ENCODE measurements at regions not wholly inside any gene's neighbourhood (a gene's known extent, or its start where the extent isn't known, plus 50 kb on each side); places are given as distances from the start of the nearest gene placed in this dataset.
"Not testable (repeated sequence)": the region's sequence is repeated elsewhere in the genome, so short reads cannot be mapped to it uniquely, and the experiment has no call there.

DNA sequence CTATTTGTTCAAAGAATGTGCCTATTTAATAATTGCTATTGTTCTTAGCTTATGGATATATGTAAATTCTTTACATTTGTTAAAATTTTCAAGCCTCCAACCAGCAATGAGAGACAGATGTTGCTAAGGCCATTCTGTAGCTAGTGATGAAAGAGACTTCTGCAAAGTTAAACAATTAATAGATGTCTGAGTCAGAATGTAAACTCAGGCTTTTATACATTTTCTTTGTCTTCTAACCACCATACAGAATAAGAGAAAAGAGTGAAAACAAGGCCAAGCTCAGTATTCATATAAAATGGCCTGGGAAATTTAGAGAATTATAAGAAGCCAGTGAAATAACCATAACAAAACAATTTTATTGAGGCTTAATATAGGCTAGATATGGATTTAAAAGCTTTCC lies 1102.3 kb upstream of the SEL1L start:
- DNase-seq = no peak

DNA sequence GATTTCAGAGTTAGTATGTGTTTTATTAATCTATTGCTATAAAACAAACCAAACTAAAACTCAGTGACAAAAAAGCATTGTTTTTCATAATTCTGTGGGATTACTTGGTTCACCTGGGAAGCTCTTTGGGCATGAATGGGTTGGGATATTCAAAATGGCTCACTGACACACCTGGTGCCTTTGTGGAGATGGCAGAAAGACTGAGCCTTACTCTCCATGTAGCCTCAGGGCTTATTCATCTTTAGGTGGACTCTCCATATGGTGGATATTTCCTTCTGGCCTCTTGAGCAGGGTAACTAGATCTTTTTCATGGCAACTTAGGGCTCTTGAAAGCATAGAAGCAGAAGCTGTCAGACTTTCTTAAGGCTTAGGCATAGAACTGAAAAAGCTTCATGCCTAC lies 1102.8 kb upstream of the SEL1L start:
- DNase-seq = no peak

DNA sequence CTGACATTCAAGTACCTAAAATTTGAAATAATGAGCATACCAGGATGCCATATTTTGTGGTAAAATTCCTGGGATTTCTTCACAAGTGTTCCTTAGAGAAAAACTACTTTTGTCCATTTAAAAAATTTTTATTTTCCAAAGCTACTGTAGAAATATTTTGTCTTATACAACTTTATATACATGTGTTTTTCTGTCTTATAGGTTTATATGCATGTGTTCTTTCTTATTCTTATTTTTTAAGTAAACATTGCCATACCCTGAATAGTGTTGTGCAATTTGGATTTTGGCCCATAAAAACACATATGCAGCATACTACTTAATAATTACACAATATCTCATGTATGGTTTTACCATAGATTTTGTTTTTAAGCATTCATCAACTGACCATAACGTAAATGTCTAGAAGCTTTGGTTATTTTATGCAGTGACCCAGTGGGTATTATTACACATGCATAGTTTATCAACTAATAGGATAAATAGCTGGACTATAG lies 1107.4 kb upstream of the SEL1L start:
- DNase-seq = no peak

DNA sequence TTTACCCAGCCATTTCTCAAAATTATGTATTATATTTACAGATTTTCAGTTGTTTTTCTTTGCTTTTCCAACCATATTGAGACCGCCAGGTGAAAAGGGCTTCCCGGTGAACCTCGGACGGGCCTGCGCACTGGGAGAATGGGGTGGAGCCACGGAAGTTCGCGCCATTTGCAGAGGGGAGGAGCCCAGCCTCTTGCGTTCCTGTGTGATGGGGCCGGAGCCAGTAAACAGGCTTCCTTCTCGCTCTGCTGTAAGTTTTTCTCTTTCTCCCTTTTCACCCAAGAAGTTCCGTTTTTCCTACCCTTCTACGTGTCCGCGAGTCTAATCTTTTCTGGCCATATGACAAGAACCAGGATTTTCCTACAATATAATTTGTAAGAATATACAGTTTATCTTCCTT lies 1108.8 kb upstream of the SEL1L start:
- DNase-seq = peak; percentile 92

DNA sequence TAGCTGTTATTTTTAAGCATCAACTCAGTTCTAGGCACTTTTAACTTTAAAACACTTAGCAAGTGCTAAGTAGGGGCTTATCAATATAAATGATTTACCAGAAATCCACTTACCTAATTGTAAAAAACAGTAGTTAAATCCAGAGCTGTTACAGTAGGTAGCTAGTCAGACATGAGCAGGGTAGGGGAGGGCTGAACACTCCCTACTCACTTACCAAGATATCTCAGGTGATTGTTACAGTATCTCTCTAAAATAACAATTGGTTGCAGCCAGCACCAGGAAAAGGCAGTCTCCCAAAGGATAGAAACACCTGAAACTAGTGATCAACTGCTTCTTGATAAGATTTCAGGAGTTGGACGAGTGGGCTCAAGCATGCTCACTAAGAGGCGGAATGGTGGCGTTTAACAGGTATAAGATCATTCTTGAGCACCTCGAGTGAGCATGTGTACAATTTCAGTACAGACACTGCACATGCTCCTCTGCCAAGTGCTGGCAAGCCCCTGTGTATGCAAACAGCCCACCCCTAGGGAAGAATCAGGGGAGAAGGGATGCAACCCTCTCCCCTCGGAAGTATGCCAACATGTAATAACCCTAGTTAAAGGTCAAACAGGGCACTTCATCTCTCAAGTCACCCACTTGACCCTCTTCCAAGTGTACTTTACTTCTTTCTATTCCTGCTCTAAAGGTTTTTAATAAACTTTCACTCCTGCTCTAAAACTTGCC lies 1113.6 kb upstream of the SEL1L start:
- no peak for DNase-seq

DNA sequence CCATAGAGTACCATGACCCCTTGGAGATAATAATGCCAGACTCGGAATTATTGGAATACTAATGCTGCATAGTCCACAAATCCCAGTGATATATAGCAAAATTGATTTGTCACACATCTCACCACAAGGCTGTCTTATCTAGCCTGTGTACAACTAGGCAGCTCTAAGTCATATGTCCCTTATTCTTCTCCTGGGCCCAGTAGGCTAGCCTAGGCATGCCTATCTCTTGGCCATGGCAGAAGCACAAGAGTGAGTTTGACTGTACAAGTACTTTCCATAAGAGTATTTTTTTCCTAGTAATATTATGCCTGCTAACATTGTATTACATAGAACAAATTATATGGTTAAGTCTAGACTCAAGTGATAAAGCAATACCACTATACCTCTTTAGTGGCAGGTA lies 1122.1 kb upstream of the SEL1L start:
- peak; percentile 22 for DNase-seq

DNA sequence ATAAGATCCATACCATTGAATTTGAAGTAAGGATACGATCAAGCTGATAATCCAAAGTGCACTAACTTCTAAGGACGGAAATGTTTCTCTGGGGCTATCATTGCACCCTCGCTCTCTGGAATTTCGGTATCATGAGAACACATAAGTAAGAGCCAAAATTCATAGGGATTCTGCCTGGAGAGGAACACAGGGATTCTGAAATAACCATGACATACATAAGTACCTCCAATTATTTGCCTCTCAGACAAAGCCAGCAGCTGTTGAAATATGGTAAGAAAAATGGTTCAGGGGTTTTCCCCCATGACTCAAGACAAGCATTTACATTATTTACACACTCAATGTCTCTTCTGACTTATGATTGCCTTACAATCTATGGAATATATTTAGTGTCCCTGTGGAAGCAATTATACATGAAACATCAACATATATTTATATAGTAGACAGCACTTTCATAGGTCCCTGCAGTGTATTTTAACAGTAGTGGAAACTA lies 1123.6 kb upstream of the SEL1L start:
- DNase-seq = no peak

DNA sequence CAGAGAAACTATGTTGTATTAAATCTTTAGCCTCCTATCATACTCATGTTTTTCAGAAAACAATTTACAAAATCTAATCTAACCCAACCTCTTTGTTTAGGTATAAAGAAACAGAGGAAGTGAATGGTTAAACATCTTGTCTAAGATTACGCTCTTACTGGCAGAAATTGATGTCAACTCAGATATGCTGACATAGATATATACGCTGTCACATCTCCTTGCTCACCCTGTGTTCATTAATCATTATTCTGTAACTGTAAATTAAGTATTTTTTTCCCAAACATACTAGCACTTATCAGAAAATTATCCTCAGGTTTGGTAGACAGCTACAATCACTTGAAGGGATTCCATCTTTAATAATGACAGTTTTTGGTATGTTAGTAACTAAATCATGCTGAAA lies 1127.6 kb upstream of the SEL1L start:
- no peak for DNase-seq

DNA sequence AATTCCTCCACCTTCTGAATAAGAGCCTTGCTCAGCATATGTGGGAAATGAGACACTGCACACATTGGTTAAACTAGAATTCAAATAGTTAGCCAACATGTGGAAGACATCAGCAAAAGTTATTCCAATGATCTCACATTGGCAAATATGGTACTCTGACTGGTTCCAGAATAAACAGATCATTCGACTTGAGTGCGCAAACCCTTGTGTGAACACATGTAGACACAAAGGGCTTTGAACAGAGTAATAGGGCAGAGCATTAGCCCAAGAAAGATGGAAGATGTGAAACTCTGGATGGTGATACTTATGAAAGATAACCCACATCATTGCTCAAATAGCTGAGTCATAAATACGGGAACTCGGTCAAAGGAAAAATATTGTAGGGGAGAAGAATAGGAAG lies 1133.4 kb upstream of the SEL1L start:
- DNase-seq = no peak

DNA sequence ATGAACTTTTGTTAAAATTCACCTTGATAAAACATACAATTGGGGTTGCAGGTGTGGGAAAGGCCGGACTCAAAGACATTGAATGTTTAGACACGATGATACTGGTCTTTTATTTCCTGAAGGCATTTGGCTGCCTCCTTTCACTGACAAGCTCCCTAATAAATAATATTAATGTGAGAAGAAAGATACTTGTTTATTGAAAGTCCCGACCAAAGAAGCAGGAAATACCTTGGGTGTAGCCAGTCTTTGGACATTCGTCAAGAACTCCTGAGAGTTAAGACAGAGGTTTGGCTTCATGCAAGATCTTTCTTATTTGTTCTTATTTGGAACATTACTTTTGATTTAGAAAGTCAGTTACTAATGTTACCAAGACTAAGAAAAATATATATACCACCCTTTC lies 1133.8 kb upstream of the SEL1L start:
- no peak for DNase-seq

DNA sequence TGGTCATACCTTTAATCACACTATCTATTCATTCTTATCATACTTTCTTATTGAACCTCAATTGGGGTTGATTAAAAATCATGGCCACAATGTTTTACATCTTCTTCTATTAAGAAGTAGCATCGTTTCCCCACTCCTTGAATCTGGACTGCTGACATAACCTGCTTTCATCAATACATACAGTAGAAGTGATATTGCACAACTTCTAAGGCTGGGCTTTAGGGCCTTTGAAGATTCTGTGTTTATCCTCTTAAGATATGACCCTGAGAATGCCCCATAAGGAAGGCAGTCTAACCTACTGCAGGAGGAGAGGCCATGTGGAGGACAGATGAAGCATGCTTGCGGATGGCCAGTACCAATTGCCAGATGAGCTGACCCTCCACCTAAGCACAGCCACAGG lies 1142.8 kb upstream of the SEL1L start:
- no peak for DNase-seq

DNA sequence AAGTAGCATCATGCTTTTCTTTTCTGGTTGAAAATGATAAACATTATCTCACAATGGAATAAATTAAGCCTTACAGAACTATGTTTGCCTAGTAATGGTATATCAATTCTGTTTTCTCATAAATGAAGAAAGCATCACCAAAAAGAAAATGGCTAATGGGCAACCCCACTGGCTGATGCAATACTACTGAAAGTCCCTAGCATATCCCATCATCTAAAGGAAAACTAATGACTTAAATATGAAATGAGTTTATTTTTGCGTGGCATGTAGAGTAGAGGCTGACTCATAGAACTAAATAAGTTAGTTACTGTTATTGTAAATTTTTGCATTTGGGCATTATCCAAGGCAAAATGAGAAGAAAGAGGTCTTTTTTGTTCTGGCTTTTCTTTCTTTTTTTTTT lies 1156.3 kb upstream of the SEL1L start:
- DNase-seq = no peak

DNA sequence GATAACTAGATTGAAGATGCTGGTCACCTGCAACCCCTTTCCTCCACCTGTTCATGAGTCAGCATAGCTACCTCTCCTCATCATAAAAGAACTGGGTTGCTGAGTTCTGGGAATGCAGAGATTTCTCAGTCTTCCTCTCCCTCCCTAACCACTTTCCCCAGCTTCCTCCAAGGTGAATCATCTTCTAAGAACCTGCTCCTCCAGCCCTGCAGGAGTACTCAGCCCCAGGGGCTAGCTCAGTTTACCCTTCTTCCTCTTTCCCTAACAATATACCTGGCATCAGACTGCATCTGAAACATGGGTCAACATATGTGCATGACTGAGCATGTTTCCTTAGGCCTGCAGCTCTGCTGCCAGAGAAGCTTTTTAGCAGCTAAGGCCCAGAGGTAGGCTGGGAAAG lies 1157.5 kb upstream of the SEL1L start:
- DNase-seq = not testable (repeated sequence)

DNA sequence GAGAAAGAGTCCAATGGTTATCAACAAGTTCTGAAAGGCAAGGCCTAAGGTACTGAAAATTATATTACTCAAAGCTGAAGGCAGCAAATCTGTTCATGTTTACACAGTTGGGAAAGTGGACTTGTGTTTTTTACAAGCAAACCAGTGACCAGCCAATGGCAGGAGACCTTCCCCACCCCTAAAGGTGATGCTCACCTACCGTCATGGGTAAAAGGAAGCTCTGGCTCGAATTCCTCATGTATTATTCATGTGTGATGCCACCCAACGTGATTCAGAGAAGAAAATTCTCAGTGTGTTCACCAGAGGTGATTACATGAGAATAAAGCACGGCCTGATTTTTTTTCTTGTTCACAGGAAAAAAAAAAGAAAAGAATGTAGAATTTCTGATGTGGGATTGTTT lies 1161.2 kb upstream of the SEL1L start:
- no peak for DNase-seq

DNA sequence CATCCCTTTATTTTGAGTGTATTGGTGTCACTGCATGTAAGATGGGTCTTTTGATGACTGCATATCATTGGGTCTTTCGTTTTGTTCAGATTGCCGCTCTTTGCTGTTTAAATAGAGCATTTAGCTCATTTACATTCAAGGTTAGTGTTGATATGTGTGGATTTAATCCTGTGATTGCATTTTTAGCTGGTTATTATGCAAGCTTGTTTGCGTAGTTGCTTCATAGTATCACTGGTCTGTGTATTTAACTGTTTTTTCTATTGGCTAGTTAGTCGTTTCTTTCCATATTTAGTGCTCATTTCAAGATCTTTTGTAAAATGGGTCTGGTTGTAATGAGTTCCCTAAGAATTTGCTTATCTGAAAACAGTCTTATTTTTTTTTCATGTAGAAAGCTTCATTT lies 1170.6 kb upstream of the SEL1L start:
- no peak for DNase-seq

DNA sequence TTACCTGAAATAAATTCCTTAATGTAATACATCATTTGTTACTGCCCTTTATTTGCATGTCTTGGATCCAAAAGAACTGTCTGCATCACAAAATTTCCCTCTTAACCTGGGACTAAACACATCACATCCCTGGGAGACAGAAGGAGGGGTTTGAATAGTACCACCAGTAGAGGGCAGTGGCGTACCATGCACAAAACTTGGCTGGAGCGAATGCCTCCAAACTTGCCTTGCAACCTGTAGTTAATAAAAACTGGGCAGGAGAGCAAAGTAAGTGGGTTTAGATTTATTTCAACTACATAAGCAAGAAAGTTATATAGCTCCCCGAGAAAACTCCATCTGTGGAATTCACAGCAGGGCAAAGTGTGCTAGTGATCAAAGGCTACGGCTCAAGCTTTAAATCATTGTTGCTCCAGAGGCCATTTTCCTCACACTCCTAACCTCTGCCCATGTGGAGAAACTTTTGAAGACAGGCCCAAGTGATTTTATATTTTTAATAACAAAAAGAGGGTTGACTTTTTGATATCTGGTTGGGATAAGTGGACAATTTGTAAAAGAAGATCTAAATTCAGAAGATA lies 1176.7 kb upstream of the SEL1L start:
- DNase-seq = no peak

DNA sequence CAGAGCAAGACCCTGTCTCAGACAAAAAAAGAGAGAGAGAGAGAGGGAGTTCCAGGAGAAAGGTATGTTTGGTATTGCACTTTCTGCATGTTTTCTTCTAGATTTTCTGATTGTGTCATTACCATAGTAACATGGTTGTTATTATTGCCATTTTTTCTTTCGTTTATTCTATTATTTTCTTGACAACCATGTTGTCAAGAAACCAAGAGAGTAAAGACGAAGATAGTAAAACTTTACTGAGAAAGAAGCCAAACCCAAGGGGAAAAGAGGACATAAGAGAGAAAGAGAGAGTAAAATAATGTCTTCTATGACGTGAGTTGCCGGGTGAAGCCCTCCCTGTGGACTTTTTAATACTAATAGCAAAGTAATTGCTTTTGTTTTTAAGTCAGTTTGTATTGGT lies 1186.0 kb upstream of the SEL1L start:
- no peak for DNase-seq

DNA sequence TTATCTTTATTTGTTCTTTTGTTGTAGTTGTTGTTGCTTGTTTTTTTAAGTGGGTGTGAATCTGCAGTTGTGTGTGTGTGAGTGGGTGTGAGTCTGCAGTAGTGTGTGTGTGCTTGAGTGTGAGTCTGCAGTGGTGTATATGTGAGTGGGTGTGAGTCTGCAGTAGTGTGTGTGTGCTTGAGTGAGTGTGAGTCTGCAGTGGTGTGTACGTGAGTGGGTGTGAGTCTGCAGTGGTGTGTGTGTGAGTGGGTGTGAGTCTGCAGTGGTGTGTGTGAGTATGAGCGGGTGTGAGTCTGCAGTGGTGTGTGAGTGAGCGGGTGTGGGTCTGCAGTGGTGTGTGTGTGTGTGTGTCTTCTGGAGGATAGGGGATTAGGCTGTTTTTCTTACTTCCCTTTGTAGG lies 1186.8 kb upstream of the SEL1L start:
- no peak for DNase-seq

DNA sequence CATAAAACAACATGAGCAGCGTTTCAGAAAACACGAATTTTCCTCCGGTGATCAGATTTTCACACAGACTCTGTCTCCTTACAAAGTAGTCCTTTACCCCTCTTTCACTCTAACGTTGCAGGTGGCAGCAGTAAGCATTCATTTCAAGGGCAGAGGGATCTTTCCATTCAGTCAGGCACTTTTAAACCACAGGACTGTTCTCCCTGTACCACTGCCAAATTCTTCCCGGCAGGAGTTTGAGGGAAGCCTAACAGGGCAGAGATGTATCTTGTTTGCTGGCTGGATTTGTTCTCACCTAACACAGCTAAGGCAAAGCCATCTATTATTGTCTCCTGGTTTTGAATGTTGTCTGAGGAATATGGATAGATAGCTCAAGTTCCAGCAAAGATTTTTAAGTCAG lies 1187.3 kb upstream of the SEL1L start:
- DNase-seq = no peak

DNA sequence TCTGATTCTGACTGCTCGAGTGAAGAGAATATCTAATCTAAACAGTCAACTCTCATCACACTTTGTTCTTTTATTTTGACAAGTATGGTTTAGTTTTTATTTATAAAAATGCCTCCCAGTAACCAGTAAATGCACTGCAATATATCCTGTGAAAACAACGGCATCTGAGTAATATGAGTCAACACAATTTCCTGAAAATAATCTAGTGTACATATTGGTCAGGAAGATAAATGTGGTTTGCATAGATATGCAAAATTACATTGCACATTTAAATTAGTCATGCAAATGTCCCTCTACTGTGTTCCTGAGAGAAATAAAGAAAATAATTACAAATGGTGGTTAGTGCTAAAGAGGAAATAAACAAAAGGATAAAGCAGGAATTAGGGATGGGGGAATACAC lies 1190.7 kb upstream of the SEL1L start:
- no peak for DNase-seq

DNA sequence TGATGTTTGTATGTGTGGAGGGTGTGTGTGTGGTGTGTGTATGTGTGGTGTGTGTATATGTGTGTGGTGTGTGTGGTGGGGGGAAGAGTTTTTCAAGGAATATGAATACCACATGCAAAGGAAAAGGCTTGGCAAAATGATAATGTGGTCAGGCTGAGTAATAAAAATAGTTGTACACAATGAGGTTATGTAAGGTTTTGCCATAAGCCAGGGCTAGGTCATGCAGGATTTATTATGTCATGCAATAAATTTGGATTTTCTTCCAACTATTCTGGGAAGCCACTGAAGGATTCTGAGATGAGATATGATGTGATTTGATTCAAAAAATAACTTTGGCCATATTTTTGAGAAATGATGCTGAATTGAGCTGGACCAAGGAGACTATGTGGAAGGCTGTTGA lies 1191.6 kb upstream of the SEL1L start:
- DNase-seq = no peak

DNA sequence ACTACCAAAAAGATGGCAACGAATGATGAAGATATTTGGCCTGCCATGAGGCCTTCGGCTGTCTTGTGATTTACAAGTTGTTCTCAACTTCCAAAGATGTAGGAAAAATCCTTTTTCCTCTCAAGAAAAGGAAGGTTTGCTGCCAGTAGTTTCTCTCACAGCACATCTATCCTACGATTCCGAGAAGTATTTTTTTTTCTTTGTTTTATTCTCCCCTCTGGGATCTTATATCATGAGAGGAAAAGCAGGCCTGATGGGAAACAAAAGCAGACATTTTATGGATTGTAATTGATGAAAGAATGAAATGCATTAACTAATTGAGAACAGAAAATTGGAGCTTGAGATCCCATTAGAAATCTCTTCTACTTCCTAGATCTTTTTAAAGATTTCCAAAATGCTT lies 1197.9 kb upstream of the SEL1L start:
- no peak for DNase-seq

DNA sequence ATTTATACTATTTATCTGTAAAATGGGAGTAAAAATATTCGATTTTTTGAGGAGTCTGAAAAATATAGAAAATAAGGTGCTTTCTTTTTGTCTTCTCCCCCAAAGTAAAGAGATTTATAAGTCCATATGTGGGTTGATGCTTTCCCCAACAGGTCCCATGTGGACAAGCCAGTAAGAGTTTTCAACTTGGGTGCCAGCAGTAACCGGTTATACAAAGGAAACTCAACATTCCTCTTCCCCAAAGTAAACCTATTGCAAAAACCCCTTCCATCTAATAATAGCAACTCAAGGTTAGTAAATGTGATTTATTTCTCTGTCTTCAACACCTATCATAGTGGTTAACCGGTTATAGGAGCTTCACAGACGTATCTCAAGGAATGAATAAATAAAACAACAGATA lies 1206.9 kb upstream of the SEL1L start:
- no peak for DNase-seq

DNA sequence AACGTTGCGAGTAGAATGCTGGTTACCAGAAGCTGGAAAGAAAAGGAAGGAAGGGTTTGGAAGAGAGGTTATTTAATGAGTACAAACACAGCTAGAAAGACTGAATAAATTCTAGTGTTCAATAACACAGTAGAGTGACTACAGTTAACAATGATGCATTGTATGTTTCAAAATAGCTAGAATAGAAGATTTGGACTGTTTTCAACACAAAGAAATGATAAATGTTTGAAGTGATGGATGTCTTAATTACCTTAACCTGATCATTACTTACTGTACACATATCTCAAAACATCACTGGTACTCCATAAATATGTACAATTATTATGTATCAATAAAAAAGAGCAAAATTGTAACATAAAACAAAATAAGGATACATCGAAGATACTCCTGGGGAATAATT lies 1221.8 kb upstream of the SEL1L start:
- DNase-seq = no peak

DNA sequence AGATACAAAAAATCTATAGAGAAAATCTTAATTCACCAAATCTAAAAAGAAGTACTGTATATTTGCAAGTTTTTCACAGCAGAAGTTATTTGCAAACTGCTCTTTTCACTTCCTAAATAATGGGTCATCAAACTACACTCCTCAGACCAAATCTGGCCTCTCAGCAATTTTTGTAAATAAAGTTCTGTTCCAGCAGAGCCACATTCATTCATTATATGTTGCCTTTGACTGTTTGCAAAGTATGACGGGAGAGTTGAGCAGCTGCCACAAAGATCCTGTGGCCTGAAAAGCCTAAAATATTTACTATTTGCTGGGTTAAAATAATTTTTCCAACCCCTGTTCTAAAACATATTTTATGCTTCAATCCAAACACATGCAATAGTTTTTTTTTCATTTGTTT lies 1222.3 kb upstream of the SEL1L start:
- no peak for DNase-seq

Measured in NCI-H510A treated with DMSO at 0.1 percent for 48 hours (cell line).